Nephron (organoid): ENCODE measurements at regions not wholly inside any gene's neighbourhood (a gene's known extent, or its start where the extent isn't known, plus 50 kb on each side); places are given as distances from the start of the nearest gene placed in this dataset.

Experiments used
- H3K27ac Mint-ChIP-seq, 3 experiments: 2 replicates each; pipeline ENCODE4 v1.8.0; 2020; ENCODE audit warnings: mixed read lengths in 3 of 3, mild to moderate bottlenecking in 2 of 3, moderate library complexity in 1 of 3
- H3K27me3 Mint-ChIP-seq: 2 replicates; pipeline ENCODE4 v1.8.0; 2021; ENCODE audit warnings: low read depth, mild to moderate bottlenecking, moderate library complexity, mixed read lengths
- H3K36me3 Mint-ChIP-seq: 2 replicates; pipeline ENCODE4 v1.8.0; 2020; ENCODE audit warnings: low read depth, mixed read lengths
- H3K4me1 Mint-ChIP-seq: 2 replicates; pipeline ENCODE4 v1.8.0; 2020; ENCODE audit warnings: mixed read lengths
- H3K4me3 Mint-ChIP-seq, 3 experiments: 2 replicates each; pipeline ENCODE4 v1.8.0; 2020; ENCODE audit warnings: mild to moderate bottlenecking in 3 of 3, mixed read lengths in 3 of 3, moderate library complexity in 2 of 3
- H3K9me3 Mint-ChIP-seq: 2 replicates; pipeline ENCODE4 v1.8.0; 2020; ENCODE audit warnings: mixed read lengths
- CTCF ChIP-seq, 3 experiments: fragments of 200-600 bp; sonication (generic); IDR thresholded peaks; one replicate each; pipeline ENCODE4 v1.5.0; 2021; ENCODE audit warnings: antibody characterized with exemption in 3 of 3; ENCODE audit not compliant: unreplicated experiment in 3 of 3

- no peaks in the 10 kb centered on the region for H3K36me3 Mint-ChIP-seq
- H3K4me3 Mint-ChIP-seq = no peak overlapping the region
- no peaks in the 10 kb centered on the region for H3K9me3 Mint-ChIP-seq
- TF ChIP-seq CTCF (IDR thresholded peaks at IDR 0.05; ENCODE audit: unreplicated experiment in 3 of 3) = no peak
- no peaks in the 10 kb centered on the region for H3K4me1 Mint-ChIP-seq
- H3K27ac Mint-ChIP-seq = no peak overlapping the region
- H3K27me3 Mint-ChIP-seq = peaks cover 15% of the 10 kb centered on the region
These were observed 61.2 kb downstream of the SYNE3 start for GRCh38 chr14:95455246-95455645.

- TF ChIP-seq CTCF (IDR thresholded peaks at IDR 0.05; ENCODE audit: unreplicated experiment in 3 of 3) = no peak
- H3K9me3 Mint-ChIP-seq = no peaks in the 10 kb centered on the region
- H3K4me1 Mint-ChIP-seq = no peaks in the 10 kb centered on the region
- no peak overlapping the region for H3K4me3 Mint-ChIP-seq
- no peaks in the 10 kb centered on the region for H3K36me3 Mint-ChIP-seq
- peaks cover 8% of the 10 kb centered on the region for H3K27me3 Mint-ChIP-seq
- no peak overlapping the region for H3K27ac Mint-ChIP-seq
These were observed 62.8 kb downstream of the SYNE3 start for GRCh38 chr14:95453713-95453980.

- Mint-ChIP-seq H3K4me3 (no peak overlapping the region), H3K27me3 (peaks cover 6% of the 10 kb centered on the region), H3K27ac (no peak overlapping the region), H3K4me1 (no peaks in the 10 kb centered on the region), H3K9me3 (no peaks in the 10 kb centered on the region), H3K36me3 (no peaks in the 10 kb centered on the region)
- no peak for TF ChIP-seq CTCF (IDR thresholded peaks at IDR 0.05; ENCODE audit: unreplicated experiment in 3 of 3)
These were observed 63.3 kb downstream of the SYNE3 start for GRCh38 chr14:95452893-95453712.

- peaks cover 6% of the 10 kb centered on the region for H3K27me3 Mint-ChIP-seq
- no peak overlapping the region for H3K27ac Mint-ChIP-seq
- H3K9me3 Mint-ChIP-seq = no peaks in the 10 kb centered on the region
- TF ChIP-seq CTCF (IDR thresholded peaks at IDR 0.05; ENCODE audit: unreplicated experiment in 3 of 3) = peak in 1 of 3 experiments; percentile 19
- H3K36me3 Mint-ChIP-seq = no peaks in the 10 kb centered on the region
- no peaks in the 10 kb centered on the region for H3K4me1 Mint-ChIP-seq
- H3K4me3 Mint-ChIP-seq = no peak overlapping the region
These were observed 64.1 kb downstream of the SYNE3 start for GRCh38 chr14:95452176-95452892.

GRCh38 chr14:95449131-95449530, 67.3 kb downstream of the SYNE3 start:
- TF ChIP-seq CTCF (IDR thresholded peaks at IDR 0.05; ENCODE audit: unreplicated experiment in 3 of 3) = no peak
- Mint-ChIP-seq H3K27me3 (peaks cover 4% of the 10 kb centered on the region), H3K4me1 (no peaks in the 10 kb centered on the region), H3K27ac (no peak overlapping the region), H3K36me3 (no peaks in the 10 kb centered on the region), H3K9me3 (no peaks in the 10 kb centered on the region), H3K4me3 (no peak overlapping the region)

GRCh38 chr14:95446470-95446869, 70.0 kb downstream of the SYNE3 start:
- no peaks in the 10 kb centered on the region for H3K36me3 Mint-ChIP-seq
- no peak overlapping the region for H3K27ac Mint-ChIP-seq
- peaks cover 4% of the 10 kb centered on the region for H3K27me3 Mint-ChIP-seq
- H3K4me3 Mint-ChIP-seq = no peak overlapping the region
- H3K9me3 Mint-ChIP-seq = no peaks in the 10 kb centered on the region
- TF ChIP-seq CTCF (IDR thresholded peaks at IDR 0.05; ENCODE audit: unreplicated experiment in 3 of 3) = no peak
- H3K4me1 Mint-ChIP-seq = no peaks in the 10 kb centered on the region
